SU-DHL-6 (cell line): ENCODE measurements at regions not wholly inside any gene's neighbourhood (a gene's known extent, or its start where the extent isn't known, plus 50 kb on each side); places are given as distances from the start of the nearest gene placed in this dataset.
"Not testable (repeated sequence)": the region's sequence is repeated elsewhere in the genome, so short reads cannot be mapped to it uniquely, and the experiment has no call there.

Experiments used
- H2AFZ ChIP-seq: fragments of 200-600 bp; sonication (generic); 2 replicates; pipeline ENCODE4 v1.6.1; 2014; ENCODE audit warnings: low read depth, mild to moderate bottlenecking, moderate library complexity, mixed read lengths, antibody characterized with exemption, low read length; ENCODE audit not compliant: severe bottlenecking
- H3F3A ChIP-seq: fragments of 200-600 bp; shearing (Covaris generic); 2 replicates; pipeline ENCODE4 v1.6.0; 2016; ENCODE audit warnings: antibody characterized with exemption, mild to moderate bottlenecking; ENCODE audit not compliant: insufficient read depth
- H3K27ac ChIP-seq: fragments of 200-600 bp; sonication (generic); 2 replicates; pipeline ENCODE4 v1.5.1; 2016; ENCODE audit warnings: low read depth, mild to moderate bottlenecking, low read length, moderate library complexity, mixed read lengths
- H3K27me3 ChIP-seq: fragments of 200-600 bp; sonication (generic), shearing (Covaris generic); 2 replicates; pipeline ENCODE4 v1.6.0; 2014; ENCODE audit warnings: mild to moderate bottlenecking, low read length
- H3K36me3 ChIP-seq: fragments of 200-600 bp; sonication (generic); 2 replicates; pipeline ENCODE4 v1.6.1; 2014; ENCODE audit warnings: mild to moderate bottlenecking, low read length, mixed read lengths
- H3K4me2 ChIP-seq: fragments of 300-600, 200-600 bp; shearing (Covaris generic), sonication (generic); 2 replicates; pipeline ENCODE4 v1.6.0; 2014; ENCODE audit warnings: low read length, low read depth, mild to moderate bottlenecking; ENCODE audit not compliant: poor library complexity, severe bottlenecking
- H3K4me3 ChIP-seq: fragments of 200-600 bp; sonication (generic); 2 replicates; pipeline ENCODE4 v1.5.1; 2014; ENCODE audit warnings: antibody characterized with exemption, low read length, mild to moderate bottlenecking, mixed read lengths; ENCODE audit not compliant: insufficient read depth, poor library complexity, severe bottlenecking
- H3K79me2 ChIP-seq: fragments of 200-600 bp; sonication (generic); 2 replicates; pipeline ENCODE4 v1.6.1; 2014; ENCODE audit warnings: mild to moderate bottlenecking, low read length, moderate library complexity; ENCODE audit not compliant: insufficient read depth
- H3K9ac ChIP-seq: fragments of 200-600 bp; sonication (generic); 2 replicates; pipeline ENCODE4 v1.7.0; 2014; ENCODE audit warnings: mild to moderate bottlenecking, low read length
- H3K9me2 ChIP-seq: fragments of 200-600 bp; sonication (generic); replicated peaks from 2 replicates; pipeline ENCODE4 v1.6.1; 2014; ENCODE audit warnings: low read length; ENCODE audit not compliant: insufficient read depth
- H3K9me3 ChIP-seq: fragments of 200-600 bp; sonication (generic); 2 replicates; pipeline ENCODE4 v1.6.1; 2014; ENCODE audit warnings: low read length, mixed read lengths; ENCODE audit not compliant: insufficient read depth
- H4K20me1 ChIP-seq: fragments of 200-600 bp; sonication (generic); 2 replicates; pipeline ENCODE4 v1.6.1; 2014; ENCODE audit warnings: low read depth, mild to moderate bottlenecking, antibody characterized with exemption, low read length, moderate library complexity, mixed read lengths
- CTCF ChIP-seq: fragments of 200-600 bp; sonication (generic); IDR thresholded peaks from one replicate; pipeline ENCODE4 v1.5.1; 2017; ENCODE audit warnings: antibody characterized with exemption, mild to moderate bottlenecking, low read length, moderate library complexity; ENCODE audit not compliant: insufficient read depth, poor library complexity, severe bottlenecking
- EZH2phosphoT487 ChIP-seq: fragments of 200-600 bp; sonication (generic), shearing (Covaris generic); conservative IDR thresholded peaks from 2 replicates; pipeline ENCODE4 v1.6.1; 2018; ENCODE audit warnings: mild to moderate bottlenecking, antibody characterized with exemption, low read length, moderate library complexity, mixed read lengths

- Histone ChIP-seq H3K9ac (no peak overlapping the region), H3K9me3 (no peaks in the 10 kb centered on the region), H2AFZ (no peak overlapping the region), H3K4me3 (no peak overlapping the region), H3K4me2 (no peak overlapping the region), H3F3A (no peaks in the 10 kb centered on the region), H3K36me3 (no peaks in the 10 kb centered on the region), H4K20me1 (no peaks in the 10 kb centered on the region), H3K9me2 (no peaks in the 10 kb centered on the region), H3K79me2 (no peaks in the 10 kb centered on the region), H3K27ac (no peak overlapping the region), H3K27me3 (no peaks in the 10 kb centered on the region)
- no peak for TF ChIP-seq EZH2phosphoT487
- TF ChIP-seq CTCF: no peak
These were observed 90.0 kb downstream of the GLUL start for GRCh38 chr1:182301467-182302198.

GRCh38 chr1:182301026-182301436 is 90.6 kb downstream of the GLUL start:
- no peak for TF ChIP-seq EZH2phosphoT487
- no peak for TF ChIP-seq CTCF
- Histone ChIP-seq H3K4me2 (no peak overlapping the region), H3K4me3 (no peak overlapping the region), H3K36me3 (no peaks in the 10 kb centered on the region), H3K9me3 (no peaks in the 10 kb centered on the region), H3K9me2 (no peaks in the 10 kb centered on the region), H3F3A (no peaks in the 10 kb centered on the region), H3K79me2 (no peaks in the 10 kb centered on the region), H4K20me1 (no peaks in the 10 kb centered on the region), H2AFZ (no peak overlapping the region), H3K9ac (no peak overlapping the region), H3K27me3 (no peaks in the 10 kb centered on the region), H3K27ac (no peak overlapping the region)

- no peak overlapping the region for H3K27ac ChIP-seq
- H3K9ac ChIP-seq: no peak overlapping the region
- no peaks in the 10 kb centered on the region for H3K27me3 ChIP-seq
- TF ChIP-seq CTCF (no peak), EZH2phosphoT487 (no peak)
- H4K20me1 ChIP-seq: no peaks in the 10 kb centered on the region
- H3K9me3 ChIP-seq: no peaks in the 10 kb centered on the region
- H3K79me2 ChIP-seq: no peaks in the 10 kb centered on the region
- H3K36me3 ChIP-seq: no peaks in the 10 kb centered on the region
- no peak overlapping the region for H3K4me2 ChIP-seq
- H3F3A ChIP-seq: no peaks in the 10 kb centered on the region
- H3K9me2 ChIP-seq: no peaks in the 10 kb centered on the region
- H3K4me3 ChIP-seq: no peak overlapping the region
- no peak overlapping the region for H2AFZ ChIP-seq
These were observed 91.6 kb downstream of the GLUL start for GRCh38 chr1:182299728-182300616.

GRCh38 chr1:182299054-182299727 is 92.4 kb downstream of the GLUL start:
- H3K9me3 ChIP-seq, H3K27me3 ChIP-seq, H2AFZ ChIP-seq, H3K36me3 ChIP-seq, H3K9me2 ChIP-seq, H3F3A ChIP-seq, H3K4me3 ChIP-seq, H3K4me2 ChIP-seq, H4K20me1 ChIP-seq, H3K79me2 ChIP-seq, H3K27ac ChIP-seq, H3K9ac ChIP-seq: not testable (repeated sequence)
